Right renal pelvis (tissue), 4 donors: ENCODE measurements at regions not wholly inside any gene's neighbourhood (a gene's known extent, or its start where the extent isn't known, plus 50 kb on each side); places are given as distances from the start of the nearest gene placed in this dataset.
A peak's percentile ranks its signal among the peaks of the same experiment; 100 is the strongest.

Source experiments
- DNase-seq, 4 donors: peaks; one replicate each; pipeline ENCODE4 v3.0.0-alpha.2; 2013; ENCODE audit warnings: low read depth in 4 of 4, low spot score in 3 of 4, missing footprints in 1 of 4

DNA sequence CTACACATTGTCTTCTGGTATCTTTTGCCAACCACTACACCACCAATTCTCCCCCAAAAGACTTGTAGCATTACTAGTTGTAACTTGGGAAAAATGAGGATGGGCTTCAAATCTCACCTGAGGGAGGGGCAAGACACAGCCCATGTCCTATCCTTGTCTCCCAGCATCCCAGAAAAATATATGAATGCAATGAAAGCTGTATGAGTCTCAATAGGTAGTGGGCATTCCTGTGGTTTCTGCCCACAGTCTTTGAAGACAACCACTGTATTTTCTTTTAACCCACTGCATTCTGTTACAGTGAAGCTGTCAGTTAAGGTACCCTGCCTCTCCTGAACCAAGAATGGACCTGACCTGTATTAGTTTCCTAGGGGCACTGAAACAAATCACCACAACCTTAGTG, 336.2 kb upstream of the TMPO start:
- no peak for DNase-seq

DNA sequence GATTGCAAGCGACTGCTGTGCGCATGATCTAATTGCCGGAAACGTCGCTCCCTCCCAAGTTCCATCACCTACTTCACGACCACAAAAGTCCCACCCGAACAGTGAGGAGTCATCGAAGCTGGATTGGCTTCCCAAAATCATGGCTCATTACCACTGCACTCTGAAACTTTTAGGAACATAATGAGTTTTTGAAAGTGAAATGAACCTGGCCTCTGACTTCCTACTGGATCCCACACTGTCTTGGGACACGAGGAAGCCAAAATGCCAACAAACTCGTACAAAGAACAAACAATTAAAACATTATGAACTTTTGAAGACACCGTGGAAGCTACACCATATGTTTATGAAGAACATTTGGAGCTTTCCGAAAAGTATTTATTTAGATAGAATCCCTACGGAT, 334.8 kb upstream of the TMPO start:
- DNase-seq = no peak

DNA sequence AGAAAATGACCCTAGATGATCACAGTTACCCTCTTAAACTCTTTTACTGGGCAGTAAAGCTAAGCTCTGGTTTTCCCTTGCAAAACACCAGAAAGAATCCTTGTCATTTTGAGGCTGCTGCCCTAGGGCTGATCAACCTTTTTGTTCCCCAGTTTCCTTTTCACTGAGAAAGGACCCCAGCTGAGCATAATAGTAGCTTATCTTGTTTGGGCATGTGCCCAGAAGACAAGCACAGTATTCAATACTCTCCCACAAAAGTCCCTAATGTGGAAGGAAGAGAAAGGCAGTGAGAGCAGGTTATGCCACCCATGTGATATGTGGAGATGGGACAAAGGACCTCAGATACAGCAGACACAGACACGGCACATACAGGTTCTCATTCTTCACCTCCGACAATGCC, 332.6 kb upstream of the TMPO start:
- no peak for DNase-seq

- no peak for DNase-seq
These were observed 329.8 kb upstream of the TMPO start for GRCh38 chr12:98185606-98186005.

DNA sequence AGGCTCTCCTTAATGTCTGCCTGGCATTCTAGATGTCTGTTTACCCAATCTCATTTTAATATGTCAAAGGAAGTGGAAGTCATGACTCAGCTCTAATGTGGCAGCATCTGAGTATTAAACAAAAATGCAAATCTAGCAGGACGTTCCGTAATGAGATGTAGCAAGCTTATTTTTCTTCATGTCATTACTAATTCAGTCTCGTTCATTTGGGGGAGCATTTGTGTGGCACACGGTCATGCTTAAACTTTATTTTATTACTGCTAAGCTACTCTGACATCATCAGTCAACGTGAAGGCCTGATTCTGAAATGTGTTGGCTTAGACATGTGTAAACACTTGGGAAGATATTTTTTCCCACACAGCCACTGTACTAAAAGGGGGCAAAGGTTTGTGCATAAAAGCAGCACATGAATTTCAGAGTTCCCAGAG, 326.7 kb upstream of the TMPO start:
- DNase-seq = no peak

DNA sequence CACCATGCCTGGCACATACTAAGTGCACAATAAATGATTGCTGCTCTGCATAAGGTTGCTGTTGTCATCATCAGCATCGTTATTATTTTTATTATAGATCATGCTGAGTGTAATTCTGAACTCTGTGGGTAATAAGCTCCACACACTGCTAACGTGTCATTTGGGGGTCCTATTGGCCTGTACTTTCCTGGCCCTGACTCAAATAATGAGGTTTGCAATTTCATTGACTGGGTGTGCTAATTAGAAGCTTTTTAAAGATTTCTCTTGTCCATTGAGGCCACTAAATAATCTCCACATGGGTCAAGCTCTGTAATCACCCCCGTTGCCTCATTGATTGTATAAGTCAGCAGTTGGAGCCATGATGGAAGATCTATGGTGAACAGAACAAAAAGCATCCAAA, 320.8 kb upstream of the TMPO start:
- DNase-seq = no peak

GRCh38 chr12:98198261-98198982, 317.0 kb upstream of the TMPO start:
- no peak for DNase-seq

DNA sequence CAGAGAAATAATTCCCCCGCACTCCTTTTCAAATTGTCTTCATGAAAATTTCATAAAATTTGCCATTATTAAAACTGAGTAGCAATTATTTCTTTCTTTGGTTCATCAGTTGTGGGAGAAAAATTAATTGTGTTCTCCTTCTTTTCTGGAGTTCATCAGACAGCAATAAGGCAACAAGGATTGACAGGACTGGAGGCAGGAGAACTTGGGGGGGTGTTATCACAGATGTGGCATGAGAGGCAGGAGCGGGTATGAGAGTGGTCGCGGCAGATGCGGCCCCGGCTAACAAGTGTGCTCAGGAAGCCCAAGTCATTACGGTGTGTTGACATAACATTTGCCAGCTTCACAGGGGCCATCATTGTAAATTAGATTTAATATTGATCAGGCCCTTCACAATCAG, 306.6 kb upstream of the TMPO start:
- DNase-seq = no peak

- no peak for DNase-seq
These were observed 303.3 kb upstream of the TMPO start for GRCh38 chr12:98211909-98212695.

DNA sequence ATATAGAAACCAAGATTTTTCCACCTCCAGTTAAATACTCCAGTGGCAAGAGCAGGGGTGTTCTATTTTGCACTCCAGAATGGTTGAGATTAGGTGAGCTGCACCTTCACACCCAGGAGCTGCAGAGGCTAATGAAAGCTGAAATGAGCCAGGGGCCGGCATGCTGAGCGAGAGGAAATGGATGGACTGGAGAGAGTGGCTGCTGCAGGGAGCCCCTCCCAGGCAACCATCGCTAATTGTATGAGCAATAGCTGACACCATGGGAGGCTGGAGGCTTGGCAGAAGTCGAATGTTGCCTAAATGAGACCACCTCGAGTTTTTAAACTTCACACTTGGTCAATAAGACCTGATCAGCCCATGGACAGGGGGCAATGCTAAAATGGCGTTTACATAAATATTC, 301.8 kb upstream of the TMPO start:
- no peak for DNase-seq

- DNase-seq = no peak
These were observed 298.1 kb upstream of the TMPO start for GRCh38 chr12:98217257-98217656.

- DNase-seq = no peak
These were observed 294.8 kb upstream of the TMPO start for GRCh38 chr12:98220636-98221035.

GRCh38 chr12:98221243-98221808, 294.1 kb upstream of the TMPO start:
- DNase-seq = no peak

DNA sequence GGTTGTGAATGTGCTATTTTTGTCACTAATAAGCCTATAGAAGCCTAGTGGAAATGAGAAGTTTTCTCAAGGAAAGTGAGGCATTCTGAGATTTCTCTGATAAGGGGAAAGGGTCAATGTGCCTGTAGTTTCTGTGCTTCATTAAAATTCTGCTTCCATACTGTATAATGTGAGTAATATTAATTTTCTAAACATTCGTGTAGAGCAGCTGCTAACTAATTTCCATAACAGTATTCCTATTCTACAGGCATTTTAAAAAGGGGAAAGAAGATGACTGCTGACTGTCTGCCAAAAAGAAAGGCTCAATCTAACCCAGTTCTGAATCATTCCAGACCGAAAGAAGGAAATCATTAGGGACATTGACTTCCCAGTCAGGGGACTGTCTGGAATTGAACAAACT, 293.3 kb upstream of the TMPO start:
- DNase-seq = no peak

DNA sequence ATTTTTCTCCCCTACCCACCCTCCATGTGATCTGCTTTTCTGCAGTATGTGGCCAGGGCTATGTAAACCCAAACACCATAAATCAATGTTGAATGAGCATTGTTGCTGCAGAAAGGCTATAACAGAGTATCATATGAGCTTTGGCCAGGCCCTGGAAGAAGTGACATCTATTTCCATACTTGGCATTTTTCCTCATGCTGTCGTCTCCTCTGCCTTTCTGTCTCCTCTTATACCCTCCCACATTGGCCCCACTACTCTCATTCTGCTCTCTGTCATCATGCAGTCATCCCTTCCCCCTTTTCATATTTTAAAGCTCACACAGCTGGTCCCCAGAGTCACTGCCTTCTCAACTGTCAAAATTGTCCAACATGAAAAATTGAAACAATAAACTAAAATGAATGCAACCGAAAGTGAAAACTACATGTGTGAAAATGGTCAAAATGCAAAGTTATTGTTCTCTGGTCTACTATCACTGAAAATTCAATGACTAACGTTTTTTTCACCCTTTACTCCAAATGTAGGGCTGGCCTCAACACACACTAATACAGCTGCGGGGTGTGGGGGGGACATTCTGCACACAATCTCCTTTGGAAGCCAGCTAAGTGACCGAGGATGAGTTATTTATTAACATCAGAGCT, 290.7 kb upstream of the TMPO start:
- DNase-seq = peak in 1 of 4 donors; percentile 14

- DNase-seq = no peak
These were observed 288.2 kb upstream of the TMPO start for GRCh38 chr12:98227162-98227561.

GRCh38 chr12:98228683-98229539, 286.5 kb upstream of the TMPO start:
- no peak for DNase-seq

DNA sequence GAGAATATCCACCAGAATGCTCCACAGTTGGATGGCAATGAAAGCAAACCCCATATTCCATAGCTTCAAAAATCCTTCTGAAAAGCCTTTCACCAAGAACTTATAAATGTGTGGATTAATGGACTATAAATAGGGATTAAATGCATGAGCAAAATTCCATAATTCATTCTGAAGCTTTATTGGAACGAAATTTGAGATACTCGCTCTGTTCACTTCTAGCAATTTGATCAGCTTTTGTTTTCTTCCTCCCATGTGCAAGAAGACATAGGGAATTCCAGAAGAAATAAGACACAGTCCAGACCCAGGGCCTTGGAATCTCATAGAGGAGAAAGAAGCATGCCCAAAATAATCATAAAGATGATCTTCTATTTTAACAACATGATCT, 285.9 kb upstream of the TMPO start:
- no peak for DNase-seq

DNA sequence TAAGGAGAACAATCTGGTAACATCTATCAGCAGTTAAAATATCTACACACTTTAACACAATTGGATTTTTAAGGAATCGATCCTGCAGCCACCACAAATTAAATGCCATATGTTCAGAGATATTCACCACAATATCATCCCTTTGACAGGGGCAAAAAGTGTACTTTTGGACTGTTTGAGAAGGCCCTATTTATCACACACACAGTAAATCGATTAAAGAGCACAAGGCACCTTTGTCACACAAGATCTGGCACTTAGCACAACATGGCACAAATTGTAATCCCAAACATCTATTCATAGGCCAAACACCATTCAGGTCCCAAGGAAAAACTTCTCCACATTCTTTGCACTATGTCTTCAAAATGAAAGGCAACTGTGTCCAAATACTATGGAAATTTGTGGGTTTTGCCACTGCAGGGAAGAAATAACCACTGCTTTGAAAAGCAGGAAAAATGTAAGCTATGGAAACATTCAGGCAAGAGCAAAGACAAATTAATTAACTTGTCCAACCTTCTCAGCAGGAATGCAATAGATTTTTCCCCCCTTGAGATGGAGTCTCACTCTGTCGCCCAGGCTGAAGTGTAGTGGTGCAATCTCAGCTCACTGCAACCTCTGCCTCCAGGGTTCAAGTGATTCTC, 282.5 kb upstream of the TMPO start:
- no peak for DNase-seq

DNA sequence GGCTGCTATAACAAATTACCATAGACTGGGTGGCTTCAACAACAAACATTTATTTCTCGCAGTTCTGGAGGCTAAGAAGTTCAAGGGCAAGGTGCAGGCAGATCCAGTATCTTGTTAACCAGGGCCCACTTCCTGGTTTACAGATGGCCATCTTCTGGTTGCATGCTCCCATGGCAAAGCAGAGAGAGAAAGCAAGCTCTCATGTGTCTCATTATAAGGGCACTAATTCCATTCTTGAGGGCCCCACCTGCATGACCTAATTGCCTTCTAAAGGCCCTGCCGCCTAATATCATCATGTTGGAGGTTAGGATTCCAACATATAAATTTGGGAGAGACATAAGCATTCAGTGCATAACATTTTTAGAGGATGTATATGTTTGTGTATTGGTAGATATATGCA, 280.1 kb upstream of the TMPO start:
- DNase-seq = no peak
